ENCODE measurements at regions not wholly inside any gene's neighbourhood (a gene's known extent, or its start where the extent isn't known, plus 50 kb on each side); places are given as distances from the start of the nearest gene placed in this dataset.
A peak's percentile ranks its signal among the peaks of the same experiment; 100 is the strongest.

GRCh38 chr1:239997160-239997514 lies 94.5 kb upstream of the FMN2 start:
- DNase-seq = no peak
- peaks cover 6% of the 10 kb centered on the region for H3K4me1 Mint-ChIP-seq
- Histone ChIP-seq H4K20me1 (ENCODE audit: insufficient read depth, low read length) (no peaks in the 10 kb centered on the region), H3K9me3 (replicated peaks in 1 of 2; ENCODE audit: control insufficient read depth in 1 of 2, insufficient read depth in 1 of 2, low read length in 2 of 2) (peaks cover 0 to 5% of the 10 kb centered on the region in 2 donors), H3K36me3 (replicated peaks in 1 of 2; ENCODE audit: control insufficient read depth in 1 of 2, insufficient read depth in 2 of 2, low read length in 2 of 2) (no peaks in the 10 kb centered on the region), H2AFZ (ENCODE audit: insufficient read depth, low read depth, low read length, poor library complexity, severe bottlenecking) (no peak overlapping the region), H3K9ac (ENCODE audit: insufficient read depth, low read length, poor library complexity, severe bottlenecking) (no peak overlapping the region), H3K27me3 (ENCODE audit: control insufficient read depth in 2 of 2, insufficient read depth in 2 of 2, low read length in 2 of 2) (peaks cover 46 to 63% of the 10 kb centered on the region in 2 donors), H3K27ac (ENCODE audit: low read depth in 1 of 2, low read length in 2 of 2) (no peak overlapping the region), H3K4me1 (ENCODE audit: control insufficient read depth in 1 of 2, insufficient read depth in 2 of 2, low read length in 2 of 2) (peaks cover 0 to 9% of the 10 kb centered on the region in 2 donors), H3K4me2 (replicated peaks; ENCODE audit: extremely low read depth, low read length, poor library complexity, severe bottlenecking) (peak overlapping the region; percentile 62), H3K79me2 (ENCODE audit: insufficient read depth, low read length) (no peaks in the 10 kb centered on the region), H3K4me3 (replicated peaks in 1 of 3; ENCODE audit: low read depth in 2 of 3, low read length in 3 of 3) (peak overlapping the region in 1 of 3 experiments; percentile 53)
- H3K9me3 Mint-ChIP-seq = peaks cover 0 to 8% (median 6%) of the 10 kb centered on the region in 7 donors
- intact Hi-C loops (cut with micrococcal nuclease) = no loop called here
- H3K27me3 Mint-ChIP-seq (ENCODE audit: low read depth in 3 of 3) = peaks cover 51 to 72% (median 57%) of the 10 kb centered on the region in 3 donors
- H3K36me3 Mint-ChIP-seq = peaks cover 0 to 2% of the 10 kb centered on the region in 2 donors
- TF ChIP-seq CTCF (IDR thresholded peaks at IDR 0.05) = no peak
- H3K27ac Mint-ChIP-seq = no peak overlapping the region
- WGBS (ENCODE audit: insufficient coverage) = 58% methylated on average over 6 of the region's 6 CpGs
- H3K4me3 Mint-ChIP-seq = peak overlapping the region in 1 of 2 donors; percentile 63

GRCh38 chr1:239997515-239998311 lies 94.0 kb upstream of the FMN2 start:
- intact Hi-C loops (cut with micrococcal nuclease) = no loop called here
- peak; percentile 62 for TF ChIP-seq CTCF (IDR thresholded peaks at IDR 0.05)
- Mint-ChIP-seq H3K4me1 (peaks cover 6% of the 10 kb centered on the region), H3K36me3 (peaks cover 0 to 2% of the 10 kb centered on the region in 2 donors), H3K27me3 (ENCODE audit: low read depth in 3 of 3) (peaks cover 47 to 70% (median 57%) of the 10 kb centered on the region in 3 donors), H3K27ac (no peak overlapping the region), H3K4me3 (peak overlapping the region in 1 of 2 donors; percentile 84), H3K9me3 (peaks cover 0 to 8% (median 6%) of the 10 kb centered on the region in 7 donors)
- Histone ChIP-seq H3K9ac (ENCODE audit: insufficient read depth, low read length, poor library complexity, severe bottlenecking) (peak overlapping the region; percentile 15), H3K4me2 (replicated peaks; ENCODE audit: extremely low read depth, low read length, poor library complexity, severe bottlenecking) (peak overlapping the region; percentile 62), H3K36me3 (replicated peaks in 1 of 2; ENCODE audit: control insufficient read depth in 1 of 2, insufficient read depth in 2 of 2, low read length in 2 of 2) (no peaks in the 10 kb centered on the region), H2AFZ (ENCODE audit: insufficient read depth, low read depth, low read length, poor library complexity, severe bottlenecking) (peak overlapping the region; percentile 50), H4K20me1 (ENCODE audit: insufficient read depth, low read length) (no peaks in the 10 kb centered on the region), H3K27me3 (ENCODE audit: control insufficient read depth in 2 of 2, insufficient read depth in 2 of 2, low read length in 2 of 2) (peaks cover 46 to 62% of the 10 kb centered on the region in 2 donors), H3K4me1 (ENCODE audit: control insufficient read depth in 1 of 2, insufficient read depth in 2 of 2, low read length in 2 of 2) (peaks cover 0 to 9% of the 10 kb centered on the region in 2 donors), H3K4me3 (replicated peaks in 1 of 3; ENCODE audit: low read depth in 2 of 3, low read length in 3 of 3) (peak overlapping the region in 1 of 3 experiments; percentile 53), H3K79me2 (ENCODE audit: insufficient read depth, low read length) (no peaks in the 10 kb centered on the region), H3K27ac (ENCODE audit: low read depth in 1 of 2, low read length in 2 of 2) (no peak overlapping the region), H3K9me3 (replicated peaks in 1 of 2; ENCODE audit: control insufficient read depth in 1 of 2, insufficient read depth in 1 of 2, low read length in 2 of 2) (peaks cover 0 to 5% of the 10 kb centered on the region in 2 donors)
- peak in 1 of 3 donors; percentile 28 for DNase-seq
- WGBS (ENCODE audit: insufficient coverage) = 5% methylated on average over 100 of the region's 104 CpGs

Data from CD14-positive monocyte (primary cell).